Stomach (tissue), 4 donors: ENCODE measurements at regions not wholly inside any gene's neighbourhood (a gene's known extent, or its start where the extent isn't known, plus 50 kb on each side); places are given as distances from the start of the nearest gene placed in this dataset.

Source experiments
- POLR2A ChIP-seq, 4 donors: fragments of 450-650 bp; IDR thresholded peaks; one replicate each; pipeline ENCODE4 v1.6.1; 2016; ENCODE audit warnings: antibody characterized with exemption in 4 of 4, control low read depth in 2 of 4, mild to moderate bottlenecking in 1 of 4, moderate library complexity in 1 of 4
- POLR2AphosphoS5 ChIP-seq, 3 donors: sonication (generic); formaldehyde crosslinking; IDR thresholded peaks; one replicate each; pipeline ENCODE4 v1.6.1; 2016; ENCODE audit warnings: antibody characterized with exemption in 3 of 3
- TF ChIP-seq, protein P1 (sequence below), 7 experiments: fragments of 450-650 bp in 4 of 7; fragments of 200-600 bp in 3 of 7; sonication (generic) in 3 of 7; IDR thresholded peaks; one replicate each; pipeline ENCODE4 v1.5.1; 2016 to 2019; ENCODE audit warnings: antibody characterized with exemption in 7 of 7, control low read depth in 2 of 7, mild to moderate bottlenecking in 1 of 7

DNA sequence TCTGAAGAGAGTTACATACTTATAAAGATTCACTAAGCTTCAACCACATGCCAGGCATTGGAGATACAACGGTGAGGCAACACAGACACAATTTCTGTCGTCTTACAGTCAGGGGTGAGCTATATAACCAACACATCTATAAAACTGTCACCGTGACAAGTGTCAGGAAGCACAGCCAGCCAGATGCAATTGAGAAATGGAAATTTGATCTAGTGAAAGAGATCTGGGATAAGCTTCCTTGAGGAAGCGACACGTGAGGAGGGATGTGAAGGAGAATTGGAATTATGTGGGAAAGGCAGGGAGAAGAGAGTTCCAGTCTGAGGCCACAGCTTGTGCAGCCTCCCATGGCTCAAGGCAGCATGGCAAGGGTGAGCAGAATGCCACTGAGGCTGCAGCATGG, 50.9 kb upstream of the ZNF354B start:
- TF ChIP-seq POLR2AphosphoS5 (IDR thresholded peaks at IDR 0.05), result no peak
- TF ChIP-seq, protein P1, sequence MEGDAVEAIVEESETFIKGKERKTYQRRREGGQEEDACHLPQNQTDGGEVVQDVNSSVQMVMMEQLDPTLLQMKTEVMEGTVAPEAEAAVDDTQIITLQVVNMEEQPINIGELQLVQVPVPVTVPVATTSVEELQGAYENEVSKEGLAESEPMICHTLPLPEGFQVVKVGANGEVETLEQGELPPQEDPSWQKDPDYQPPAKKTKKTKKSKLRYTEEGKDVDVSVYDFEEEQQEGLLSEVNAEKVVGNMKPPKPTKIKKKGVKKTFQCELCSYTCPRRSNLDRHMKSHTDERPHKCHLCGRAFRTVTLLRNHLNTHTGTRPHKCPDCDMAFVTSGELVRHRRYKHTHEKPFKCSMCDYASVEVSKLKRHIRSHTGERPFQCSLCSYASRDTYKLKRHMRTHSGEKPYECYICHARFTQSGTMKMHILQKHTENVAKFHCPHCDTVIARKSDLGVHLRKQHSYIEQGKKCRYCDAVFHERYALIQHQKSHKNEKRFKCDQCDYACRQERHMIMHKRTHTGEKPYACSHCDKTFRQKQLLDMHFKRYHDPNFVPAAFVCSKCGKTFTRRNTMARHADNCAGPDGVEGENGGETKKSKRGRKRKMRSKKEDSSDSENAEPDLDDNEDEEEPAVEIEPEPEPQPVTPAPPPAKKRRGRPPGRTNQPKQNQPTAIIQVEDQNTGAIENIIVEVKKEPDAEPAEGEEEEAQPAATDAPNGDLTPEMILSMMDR (IDR thresholded peaks at IDR 0.05), result no peak
- no peak for TF ChIP-seq POLR2A (IDR thresholded peaks at IDR 0.05)
